SU-DHL-6 (cell line): ENCODE measurements at regions not wholly inside any gene's neighbourhood (a gene's known extent, or its start where the extent isn't known, plus 50 kb on each side); places are given as distances from the start of the nearest gene placed in this dataset.

Experiments used
- H2AFZ ChIP-seq: fragments of 200-600 bp; sonication (generic); 2 replicates; pipeline ENCODE4 v1.6.1; 2014; ENCODE audit warnings: low read depth, mild to moderate bottlenecking, moderate library complexity, mixed read lengths, antibody characterized with exemption, low read length; ENCODE audit not compliant: severe bottlenecking
- H3F3A ChIP-seq: fragments of 200-600 bp; shearing (Covaris generic); 2 replicates; pipeline ENCODE4 v1.6.0; 2016; ENCODE audit warnings: antibody characterized with exemption, mild to moderate bottlenecking; ENCODE audit not compliant: insufficient read depth
- H3K27ac ChIP-seq: fragments of 200-600 bp; sonication (generic); 2 replicates; pipeline ENCODE4 v1.5.1; 2016; ENCODE audit warnings: low read depth, mild to moderate bottlenecking, low read length, moderate library complexity, mixed read lengths
- H3K27me3 ChIP-seq: fragments of 200-600 bp; sonication (generic), shearing (Covaris generic); 2 replicates; pipeline ENCODE4 v1.6.0; 2014; ENCODE audit warnings: mild to moderate bottlenecking, low read length
- H3K36me3 ChIP-seq: fragments of 200-600 bp; sonication (generic); 2 replicates; pipeline ENCODE4 v1.6.1; 2014; ENCODE audit warnings: mild to moderate bottlenecking, low read length, mixed read lengths
- H3K4me2 ChIP-seq: fragments of 300-600, 200-600 bp; shearing (Covaris generic), sonication (generic); 2 replicates; pipeline ENCODE4 v1.6.0; 2014; ENCODE audit warnings: low read length, low read depth, mild to moderate bottlenecking; ENCODE audit not compliant: poor library complexity, severe bottlenecking
- H3K4me3 ChIP-seq: fragments of 200-600 bp; sonication (generic); 2 replicates; pipeline ENCODE4 v1.5.1; 2014; ENCODE audit warnings: antibody characterized with exemption, low read length, mild to moderate bottlenecking, mixed read lengths; ENCODE audit not compliant: insufficient read depth, poor library complexity, severe bottlenecking
- H3K79me2 ChIP-seq: fragments of 200-600 bp; sonication (generic); 2 replicates; pipeline ENCODE4 v1.6.1; 2014; ENCODE audit warnings: mild to moderate bottlenecking, low read length, moderate library complexity; ENCODE audit not compliant: insufficient read depth
- H3K9ac ChIP-seq: fragments of 200-600 bp; sonication (generic); 2 replicates; pipeline ENCODE4 v1.7.0; 2014; ENCODE audit warnings: mild to moderate bottlenecking, low read length
- H3K9me2 ChIP-seq: fragments of 200-600 bp; sonication (generic); replicated peaks from 2 replicates; pipeline ENCODE4 v1.6.1; 2014; ENCODE audit warnings: low read length; ENCODE audit not compliant: insufficient read depth
- H3K9me3 ChIP-seq: fragments of 200-600 bp; sonication (generic); 2 replicates; pipeline ENCODE4 v1.6.1; 2014; ENCODE audit warnings: low read length, mixed read lengths; ENCODE audit not compliant: insufficient read depth
- H4K20me1 ChIP-seq: fragments of 200-600 bp; sonication (generic); 2 replicates; pipeline ENCODE4 v1.6.1; 2014; ENCODE audit warnings: low read depth, mild to moderate bottlenecking, antibody characterized with exemption, low read length, moderate library complexity, mixed read lengths
- CTCF ChIP-seq: fragments of 200-600 bp; sonication (generic); IDR thresholded peaks from one replicate; pipeline ENCODE4 v1.5.1; 2017; ENCODE audit warnings: antibody characterized with exemption, mild to moderate bottlenecking, low read length, moderate library complexity; ENCODE audit not compliant: insufficient read depth, poor library complexity, severe bottlenecking
- EZH2phosphoT487 ChIP-seq: fragments of 200-600 bp; sonication (generic), shearing (Covaris generic); conservative IDR thresholded peaks from 2 replicates; pipeline ENCODE4 v1.6.1; 2018; ENCODE audit warnings: mild to moderate bottlenecking, antibody characterized with exemption, low read length, moderate library complexity, mixed read lengths

GRCh38 chr19:31706131-31706530 lies 356.9 kb upstream of the TSHZ3 start:
- Histone ChIP-seq H3K27ac (no peak overlapping the region), H3F3A (no peaks in the 10 kb centered on the region), H3K27me3 (no peaks in the 10 kb centered on the region), H3K9ac (no peak overlapping the region), H3K36me3 (no peaks in the 10 kb centered on the region), H3K9me3 (no peaks in the 10 kb centered on the region), H2AFZ (no peak overlapping the region), H3K9me2 (no peaks in the 10 kb centered on the region), H3K79me2 (no peaks in the 10 kb centered on the region), H3K4me3 (no peak overlapping the region), H3K4me2 (no peak overlapping the region), H4K20me1 (no peaks in the 10 kb centered on the region)
- TF ChIP-seq CTCF = no peak
- no peak for TF ChIP-seq EZH2phosphoT487

- Histone ChIP-seq H3F3A (no peaks in the 10 kb centered on the region), H3K4me2 (no peak overlapping the region), H2AFZ (no peak overlapping the region), H3K4me3 (no peak overlapping the region), H3K79me2 (no peaks in the 10 kb centered on the region), H3K27ac (no peak overlapping the region), H3K27me3 (no peaks in the 10 kb centered on the region), H3K9me3 (no peaks in the 10 kb centered on the region), H3K9me2 (no peaks in the 10 kb centered on the region), H3K9ac (no peak overlapping the region), H3K36me3 (no peaks in the 10 kb centered on the region), H4K20me1 (no peaks in the 10 kb centered on the region)
- TF ChIP-seq CTCF = no peak
- no peak for TF ChIP-seq EZH2phosphoT487
Observed at GRCh38 chr19:31706691-31707620, 357.7 kb upstream of the TSHZ3 start.

- no peaks in the 10 kb centered on the region for H4K20me1 ChIP-seq
- H3K36me3 ChIP-seq = no peaks in the 10 kb centered on the region
- H3F3A ChIP-seq = no peaks in the 10 kb centered on the region
- no peaks in the 10 kb centered on the region for H3K9me3 ChIP-seq
- H3K9ac ChIP-seq = no peak overlapping the region
- H3K9me2 ChIP-seq = no peaks in the 10 kb centered on the region
- no peak overlapping the region for H3K27ac ChIP-seq
- H2AFZ ChIP-seq = no peak overlapping the region
- TF ChIP-seq EZH2phosphoT487 (no peak), CTCF (no peak)
- H3K4me2 ChIP-seq = no peak overlapping the region
- H3K79me2 ChIP-seq = no peaks in the 10 kb centered on the region
- no peak overlapping the region for H3K4me3 ChIP-seq
- H3K27me3 ChIP-seq = no peaks in the 10 kb centered on the region
Observed at GRCh38 chr19:31708520-31708919, 359.3 kb upstream of the TSHZ3 start.
